NT2/D1 (cell line): ENCODE measurements at regions not wholly inside any gene's neighbourhood (a gene's known extent, or its start where the extent isn't known, plus 50 kb on each side); places are given as distances from the start of the nearest gene placed in this dataset.
A peak's percentile ranks its signal among the peaks of the same experiment; 100 is the strongest.
"Not testable (repeated sequence)": the region's sequence is repeated elsewhere in the genome, so short reads cannot be mapped to it uniquely, and the experiment has no call there.

ENCODE experiments used
- DNase-seq: peaks from one replicate; pipeline ENCODE4 v3.0.0-alpha.2; 2011; ENCODE audit warnings: low read depth, low spot score
- H3K27me3 ChIP-seq: 2 replicates; pipeline ENCODE4 v1.6.0; 2011; ENCODE audit warnings: mild to moderate bottlenecking; ENCODE audit not compliant: insufficient read length, insufficient read depth
- H3K36me3 ChIP-seq: 2 replicates; pipeline ENCODE4 v1.6.1; 2011; ENCODE audit warnings: mild to moderate bottlenecking, low read length, mixed read lengths; ENCODE audit not compliant: insufficient read depth, insufficient read length
- H3K4me1 ChIP-seq: 2 replicates; pipeline ENCODE4 v1.5.1; 2011; ENCODE audit not compliant: insufficient read depth, insufficient read length
- H3K4me3 ChIP-seq: 2 replicates; pipeline ENCODE4 v1.5.1; 2011; ENCODE audit warnings: low read depth; ENCODE audit not compliant: insufficient read length
- H3K9ac ChIP-seq: 2 replicates; pipeline ENCODE4 v1.6.0; 2011; ENCODE audit warnings: low read depth; ENCODE audit not compliant: insufficient read length
- H3K9me3 ChIP-seq: 2 replicates; pipeline ENCODE4 v1.5.1; 2011; ENCODE audit warnings: mild to moderate bottlenecking, low read length; ENCODE audit not compliant: insufficient read depth

GRCh38 chr16:33712851-33713709 lies 253.7 kb downstream of the TP53TG3F start:
- not testable (repeated sequence) for H3K9ac ChIP-seq, DNase-seq, H3K36me3 ChIP-seq, H3K4me3 ChIP-seq, H3K27me3 ChIP-seq, H3K4me1 ChIP-seq
- H3K9me3 ChIP-seq, result peaks cover 14% of the 10 kb centered on the region; the same call in 1 of the 2 replicates

GRCh38 chr16:33713710-33714538 lies 254.5 kb downstream of the TP53TG3F start:
- H3K4me1 ChIP-seq, H3K4me3 ChIP-seq, H3K27me3 ChIP-seq, H3K36me3 ChIP-seq, H3K9ac ChIP-seq, DNase-seq: not testable (repeated sequence)
- peaks cover 14% of the 10 kb centered on the region; the same call in 1 of the 2 replicates for H3K9me3 ChIP-seq

GRCh38 chr16:33731167-33731566 lies 271.8 kb downstream of the TP53TG3F start:
- not testable (repeated sequence) for H3K36me3 ChIP-seq, H3K27me3 ChIP-seq, H3K9me3 ChIP-seq, H3K4me3 ChIP-seq, H3K9ac ChIP-seq, H3K4me1 ChIP-seq, DNase-seq

GRCh38 chr16:33734650-33735049 lies 275.2 kb downstream of the TP53TG3F start:
- not testable (repeated sequence) for H3K36me3 ChIP-seq, H3K27me3 ChIP-seq, H3K4me1 ChIP-seq, H3K9me3 ChIP-seq, H3K9ac ChIP-seq, DNase-seq, H3K4me3 ChIP-seq

GRCh38 chr16:33766869-33767765 lies 307.7 kb downstream of the TP53TG3F start:
- DNase-seq, H3K4me1 ChIP-seq, H3K9ac ChIP-seq, H3K36me3 ChIP-seq, H3K4me3 ChIP-seq, H3K27me3 ChIP-seq, H3K9me3 ChIP-seq: not testable (repeated sequence)

GRCh38 chr16:33768710-33769109 lies 309.3 kb downstream of the TP53TG3F start:
- not testable (repeated sequence) for H3K27me3 ChIP-seq, DNase-seq, H3K4me1 ChIP-seq, H3K9me3 ChIP-seq, H3K4me3 ChIP-seq, H3K36me3 ChIP-seq, H3K9ac ChIP-seq

- H3K4me3 ChIP-seq, H3K27me3 ChIP-seq, DNase-seq, H3K36me3 ChIP-seq, H3K9me3 ChIP-seq, H3K4me1 ChIP-seq, H3K9ac ChIP-seq: not testable (repeated sequence)
Measured at GRCh38 chr16:33769180-33769846, 309.9 kb downstream of the TP53TG3F start.

- peak overlapping the region; percentile 15 for H3K4me3 ChIP-seq
- not testable (repeated sequence) for H3K9ac ChIP-seq, H3K9me3 ChIP-seq, H3K36me3 ChIP-seq, H3K4me1 ChIP-seq, DNase-seq, H3K27me3 ChIP-seq
Measured at GRCh38 chr16:33770478-33770877, 311.1 kb downstream of the TP53TG3F start.

GRCh38 chr16:33771211-33771610 lies 311.8 kb downstream of the TP53TG3F start:
- not testable (repeated sequence) for H3K36me3 ChIP-seq, H3K4me1 ChIP-seq, H3K27me3 ChIP-seq, H3K9me3 ChIP-seq, H3K9ac ChIP-seq, DNase-seq
- H3K4me3 ChIP-seq, result peak overlapping the region; percentile 26

- not testable (repeated sequence) for DNase-seq, H3K4me1 ChIP-seq, H3K9me3 ChIP-seq, H3K36me3 ChIP-seq, H3K9ac ChIP-seq, H3K27me3 ChIP-seq, H3K4me3 ChIP-seq
Measured at GRCh38 chr16:33773966-33774365, 314.6 kb downstream of the TP53TG3F start.

- not testable (repeated sequence) for H3K9ac ChIP-seq, H3K27me3 ChIP-seq, H3K9me3 ChIP-seq, H3K36me3 ChIP-seq, DNase-seq, H3K4me1 ChIP-seq, H3K4me3 ChIP-seq
Measured at GRCh38 chr16:33774724-33775123, 315.3 kb downstream of the TP53TG3F start.
